ENCODE measurements at regions not wholly inside any gene's neighbourhood (a gene's known extent, or its start where the extent isn't known, plus 50 kb on each side); places are given as distances from the start of the nearest gene placed in this dataset.

DNA sequence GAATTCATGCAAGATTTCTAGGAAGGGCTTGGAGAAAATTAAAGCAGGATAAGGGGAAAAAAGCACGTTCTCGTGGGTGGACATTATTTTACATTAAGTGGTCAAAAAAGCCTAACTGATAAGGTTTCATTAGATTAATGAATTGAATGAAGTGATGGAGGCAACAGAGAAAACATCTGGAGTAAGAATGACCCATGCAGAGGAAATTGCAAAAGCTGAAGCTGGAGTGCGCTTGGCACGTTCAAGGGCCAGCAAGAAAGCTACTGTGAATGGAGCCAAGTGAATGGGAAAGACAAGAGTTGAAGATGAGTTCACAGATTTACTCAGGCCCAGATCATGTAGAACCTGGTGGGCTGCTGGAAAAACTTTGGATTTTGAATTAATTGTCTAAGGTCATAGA, 777.9 kb downstream of the DACH1 start:
- TF ChIP-seq POLR2AphosphoS5 (IDR thresholded peaks at IDR 0.05; ENCODE audit: low read depth, low read length) (no peak), POLR2A (IDR thresholded peaks at IDR 0.05; ENCODE audit: low read depth, low read length) (no peak)

Measured in GM12891 (cell line).